SK-N-SH (cell line): ENCODE measurements at regions not wholly inside any gene's neighbourhood (a gene's known extent, or its start where the extent isn't known, plus 50 kb on each side); places are given as distances from the start of the nearest gene placed in this dataset.
"Not testable (repeated sequence)": the region's sequence is repeated elsewhere in the genome, so short reads cannot be mapped to it uniquely, and the experiment has no call there.

Experiments
- CHD2 ChIP-seq: fragments of 150-350 bp; IDR thresholded peaks from 2 replicates; pipeline ENCODE4 v1.6.1; 2018; ENCODE audit warnings: low read length; ENCODE audit not compliant: partially characterized antibody
- CTCF ChIP-seq: fragments of 200-600 bp; sonication (generic); IDR thresholded peaks from 2 replicates; pipeline ENCODE4 v1.6.1; 2017; ENCODE audit warnings: antibody characterized with exemption, mild to moderate bottlenecking, moderate library complexity
- EP300 ChIP-seq, 2 experiments: IDR thresholded peaks; 2 replicates each; pipeline versions ENCODE4 v1.4.0 to v1.6.1; 2012; ENCODE audit warnings: borderline replicate concordance in 1 of 2, low read depth in 1 of 2, low read length in 1 of 2
- FOXM1 ChIP-seq: IDR thresholded peaks from 2 replicates; pipeline ENCODE4 v1.4.0; 2012; ENCODE audit warnings: low read depth, mild to moderate bottlenecking
- JUND ChIP-seq: IDR thresholded peaks from 2 replicates; pipeline ENCODE4 v1.4.0; 2012
- RAD21 ChIP-seq: IDR thresholded peaks from 2 replicates; pipeline ENCODE4 v1.6.1; 2012; ENCODE audit warnings: mild to moderate bottlenecking, low read length
- REST ChIP-seq: IDR thresholded peaks from 2 replicates; pipeline ENCODE4 v1.6.1; 2012; ENCODE audit warnings: mild to moderate bottlenecking, low read depth, low read length, moderate library complexity
- TAF1 ChIP-seq: IDR thresholded peaks from 2 replicates; pipeline ENCODE4 v1.6.1; 2012; ENCODE audit warnings: low read depth, mild to moderate bottlenecking, low read length, moderate library complexity, borderline replicate concordance
- YY1 ChIP-seq: IDR thresholded peaks from 2 replicates; pipeline ENCODE4 v1.4.0; 2012; ENCODE audit warnings: low read depth, mild to moderate bottlenecking

- not testable (repeated sequence) for TF ChIP-seq YY1; EP300 (IDR thresholded peaks at IDR 0.05; ENCODE audit: borderline replicate concordance in 1 of 2, low read depth in 1 of 2, low read length in 1 of 2); CTCF; REST; JUND; CHD2; TAF1; RAD21; FOXM1
Observed at GRCh38 chr3:171922629-171923028, 79.5 kb downstream of the TMEM212 start.
